Pulmonary artery endothelial cell (primary cell): ENCODE measurements at regions not wholly inside any gene's neighbourhood (a gene's known extent, or its start where the extent isn't known, plus 50 kb on each side); places are given as distances from the start of the nearest gene placed in this dataset.
"Not testable (repeated sequence)": the region's sequence is repeated elsewhere in the genome, so short reads cannot be mapped to it uniquely, and the experiment has no call there.

ENCODE experiments used
- DNase-seq: peaks from one replicate; pipeline ENCODE4 v3.0.0-alpha.2; 2011; ENCODE audit warnings: low read depth, low spot score

DNA sequence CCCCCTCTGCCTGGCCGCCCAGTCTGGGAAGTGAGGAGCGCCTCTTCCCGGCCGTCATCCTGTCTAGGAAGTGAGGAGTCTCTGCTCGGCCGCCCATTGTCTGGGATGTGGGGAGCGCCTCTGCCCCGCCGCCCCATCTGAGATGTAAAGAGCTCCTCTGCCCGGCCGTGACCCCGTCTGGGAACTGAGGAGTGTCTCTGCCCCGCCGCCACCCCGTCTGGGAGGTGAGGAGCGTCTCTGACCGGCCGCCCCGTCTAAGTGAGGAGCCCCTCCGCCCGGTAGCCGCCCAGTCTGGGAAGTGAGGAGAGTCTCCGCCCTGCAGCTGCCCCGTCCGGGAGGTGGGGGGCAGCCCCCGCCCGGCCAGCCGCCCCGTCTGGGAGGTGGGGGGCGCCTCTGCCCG is 228.9 kb downstream of the RPIA start:
- not testable (repeated sequence) for DNase-seq

GRCh38 chr2:88924533-88924932 is 233.1 kb downstream of the RPIA start:
- DNase-seq = no peak

- no peak for DNase-seq
Measured at GRCh38 chr2:88925770-88926462, 234.4 kb downstream of the RPIA start.

GRCh38 chr2:88927128-88927527 is 235.7 kb downstream of the RPIA start:
- DNase-seq = no peak

GRCh38 chr2:88930659-88931058 is 239.2 kb downstream of the RPIA start:
- no peak for DNase-seq

DNA sequence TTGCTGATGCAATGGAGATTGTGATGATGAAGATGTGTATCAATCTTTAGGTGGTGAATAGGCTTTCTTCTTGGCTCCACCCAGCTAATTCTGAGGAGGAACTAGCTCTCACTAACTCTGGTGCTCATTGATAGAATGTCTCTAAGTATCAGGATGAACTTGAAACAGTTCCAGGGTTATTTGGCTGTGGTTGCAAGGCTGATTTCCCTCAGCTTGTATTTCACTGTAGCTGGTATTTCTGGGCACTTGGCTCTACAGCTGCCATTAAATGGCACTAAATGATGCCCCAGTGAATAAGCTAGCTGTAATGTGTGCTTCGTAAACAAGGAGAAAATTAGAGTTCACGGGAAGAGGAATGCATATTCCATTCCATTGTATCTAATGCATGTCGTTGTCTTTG is 241.2 kb downstream of the RPIA start:
- no peak for DNase-seq

DNA sequence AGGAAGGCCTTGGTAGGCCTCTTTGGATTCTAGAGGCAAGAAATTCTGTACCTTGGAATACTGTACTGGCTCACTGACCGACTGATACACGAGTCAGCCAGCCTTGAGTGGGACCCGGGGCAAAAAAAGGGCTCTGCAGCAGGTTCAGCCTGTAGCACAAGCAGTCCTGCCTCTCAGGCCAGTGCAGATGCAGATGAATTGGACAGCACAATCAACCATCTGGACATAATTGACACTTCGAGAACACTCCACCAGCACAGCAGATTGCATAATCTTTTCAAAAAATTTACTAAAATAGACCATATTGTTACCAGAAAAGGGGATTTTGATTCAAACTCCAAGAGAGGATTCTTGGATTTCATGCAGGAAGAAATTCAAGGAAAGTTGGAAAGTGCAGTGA is 241.6 kb downstream of the RPIA start:
- no peak for DNase-seq

- no peak for DNase-seq
Measured at GRCh38 chr2:88933980-88934379, 242.5 kb downstream of the RPIA start.

DNA sequence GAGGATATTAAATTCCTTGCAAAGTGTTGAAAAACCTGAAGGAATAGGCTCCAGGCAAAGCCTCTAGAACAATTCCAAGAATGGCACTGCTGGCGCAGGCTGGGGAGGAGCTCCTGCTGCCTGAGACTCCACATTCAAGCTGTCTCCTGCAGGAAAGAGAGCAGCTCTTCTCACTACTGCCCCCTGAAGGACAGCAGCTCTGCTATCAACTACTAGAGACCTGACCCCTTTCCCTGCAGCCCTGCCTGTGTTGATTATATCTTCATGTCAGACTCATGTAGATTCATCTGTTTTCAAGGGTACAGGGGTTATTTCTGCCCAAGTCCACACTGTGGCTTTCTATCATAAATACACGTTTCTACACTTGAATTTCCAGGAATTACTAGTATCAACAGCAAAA is 249.7 kb downstream of the RPIA start:
- not testable (repeated sequence) for DNase-seq

DNA sequence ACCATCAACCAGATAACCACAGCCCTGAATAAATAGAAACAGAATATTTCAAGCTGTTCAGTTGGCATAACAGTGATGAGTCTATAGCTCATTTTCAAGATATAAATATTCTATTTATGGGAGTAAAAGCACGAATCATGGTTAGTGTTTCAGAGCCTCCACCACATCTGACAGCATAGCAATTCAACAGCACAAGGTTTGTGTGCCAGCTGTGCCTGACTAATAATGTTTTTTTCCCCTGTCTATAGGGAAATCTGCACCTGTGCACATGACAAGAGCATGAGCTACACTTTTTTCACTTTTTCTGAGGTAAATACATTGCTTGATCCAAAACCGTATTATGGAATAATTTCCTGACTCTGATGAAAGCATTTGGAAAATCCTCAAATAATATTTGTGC is 251.3 kb downstream of the RPIA start:
- DNase-seq = no peak

GRCh38 chr2:88949336-88949735 is 257.9 kb downstream of the RPIA start:
- DNase-seq = no peak

GRCh38 chr2:88950010-88950409 is 258.5 kb downstream of the RPIA start:
- DNase-seq = no peak

DNA sequence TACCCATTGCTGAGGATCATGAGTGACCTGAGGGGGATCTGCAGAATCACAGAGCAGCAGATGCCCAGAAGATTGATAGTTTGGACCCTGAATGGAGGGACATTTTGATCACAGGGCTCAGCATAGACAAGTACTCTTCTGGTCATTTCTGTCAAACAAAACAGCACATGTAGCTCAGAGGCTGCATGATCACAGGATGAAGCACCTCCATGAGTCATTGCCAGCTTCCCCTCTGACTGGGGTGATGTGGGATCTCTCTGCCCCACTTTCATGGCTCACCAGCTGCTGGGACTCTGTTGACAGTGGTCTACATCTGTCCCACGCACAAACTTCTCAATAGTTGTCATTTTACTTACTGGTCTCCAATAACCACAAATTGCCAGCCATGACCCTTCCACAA is 264.1 kb downstream of the RPIA start:
- DNase-seq = no peak

GRCh38 chr2:88959480-88960204 is 268.2 kb downstream of the RPIA start:
- DNase-seq = no peak

DNA sequence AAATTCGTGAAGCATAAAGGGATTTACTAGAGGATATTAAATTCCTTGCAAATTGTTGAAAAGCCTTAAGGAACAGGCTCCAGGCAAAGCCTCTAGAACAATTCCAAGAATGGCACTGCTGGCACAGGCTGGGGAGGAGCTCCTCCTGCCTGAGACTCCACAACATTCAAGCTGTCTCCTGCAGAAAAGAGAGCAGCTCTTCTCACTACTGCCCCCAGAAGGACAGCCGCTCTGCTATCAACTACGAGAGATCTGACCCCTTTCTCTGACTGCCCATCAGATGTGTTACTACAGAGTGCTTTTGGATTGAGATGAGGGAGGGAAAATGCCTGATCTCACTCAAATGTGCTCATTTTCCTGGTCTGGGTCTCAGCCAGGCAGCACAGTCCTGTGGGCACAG is 269.9 kb downstream of the RPIA start:
- not testable (repeated sequence) for DNase-seq

GRCh38 chr2:88967844-88968243 is 276.4 kb downstream of the RPIA start:
- no peak for DNase-seq

GRCh38 chr2:88978011-88978410 is 286.5 kb downstream of the RPIA start:
- not testable (repeated sequence) for DNase-seq

GRCh38 chr2:88978446-88978845 is 287.0 kb downstream of the RPIA start:
- DNase-seq = not testable (repeated sequence)

DNA sequence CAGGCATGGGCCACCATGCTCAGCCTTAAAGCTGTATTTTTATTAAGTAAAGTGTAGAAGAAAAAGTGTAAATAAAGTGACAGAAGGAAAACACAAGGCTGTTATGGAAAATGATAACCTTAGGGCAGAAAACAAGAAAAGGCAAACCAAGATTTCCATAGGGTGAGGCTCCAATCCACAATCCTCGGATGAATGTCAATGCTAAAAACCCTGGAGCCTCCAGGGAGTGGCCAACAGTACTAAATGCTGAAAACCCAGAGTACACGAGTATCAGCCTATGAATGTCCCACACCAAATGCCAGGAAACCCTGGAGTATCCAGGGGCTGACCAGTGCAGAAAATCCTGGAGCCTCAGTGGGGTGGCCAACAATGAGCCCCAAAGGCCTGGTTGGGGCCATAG is 292.6 kb downstream of the RPIA start:
- not testable (repeated sequence) for DNase-seq

GRCh38 chr2:88986721-88987330 is 295.4 kb downstream of the RPIA start:
- not testable (repeated sequence) for DNase-seq

DNA sequence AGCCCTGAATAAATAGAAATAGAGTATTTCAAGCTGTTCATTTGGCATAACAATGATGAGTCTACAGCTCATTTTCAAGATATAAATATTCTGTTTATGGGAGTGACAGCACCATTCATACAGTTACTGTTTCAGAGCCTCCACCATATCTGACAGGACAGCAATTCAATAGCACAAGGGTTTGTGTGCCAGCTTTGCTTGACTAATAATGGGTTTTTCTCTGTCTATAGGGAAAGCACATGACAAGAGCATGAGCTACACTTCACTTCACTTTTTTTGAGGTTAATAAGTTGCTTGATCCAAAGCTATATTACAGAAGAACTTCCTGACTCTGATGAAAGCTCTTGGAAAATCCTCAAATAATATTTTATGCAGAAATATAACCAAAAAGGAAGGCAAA is 297.1 kb downstream of the RPIA start:
- DNase-seq = not testable (repeated sequence)

DNA sequence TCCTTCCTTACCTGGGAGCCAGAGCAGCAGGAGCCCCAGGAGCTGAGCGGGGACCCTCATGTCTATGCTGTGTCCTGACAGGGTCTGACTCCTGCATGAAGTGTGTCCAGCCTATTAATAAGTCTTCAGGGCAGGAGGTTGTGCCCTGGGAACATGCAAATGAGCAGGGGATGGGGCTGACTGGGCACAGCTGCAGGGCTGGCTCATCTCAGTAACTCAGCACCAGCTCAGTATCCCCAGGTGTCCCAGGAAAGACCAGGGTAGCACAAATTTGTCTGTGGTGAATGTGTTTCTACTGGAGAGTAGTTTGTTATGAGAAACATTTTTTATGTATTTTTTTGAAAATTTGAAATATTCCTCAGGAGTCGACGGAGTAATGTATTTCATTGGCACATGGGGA is 301.3 kb downstream of the RPIA start:
- DNase-seq = not testable (repeated sequence)

- DNase-seq = not testable (repeated sequence)
Measured at GRCh38 chr2:88994856-88995255, 303.4 kb downstream of the RPIA start.
